ENCODE measurements at regions not wholly inside any gene's neighbourhood (a gene's known extent, or its start where the extent isn't known, plus 50 kb on each side); places are given as distances from the start of the nearest gene placed in this dataset.

DNA sequence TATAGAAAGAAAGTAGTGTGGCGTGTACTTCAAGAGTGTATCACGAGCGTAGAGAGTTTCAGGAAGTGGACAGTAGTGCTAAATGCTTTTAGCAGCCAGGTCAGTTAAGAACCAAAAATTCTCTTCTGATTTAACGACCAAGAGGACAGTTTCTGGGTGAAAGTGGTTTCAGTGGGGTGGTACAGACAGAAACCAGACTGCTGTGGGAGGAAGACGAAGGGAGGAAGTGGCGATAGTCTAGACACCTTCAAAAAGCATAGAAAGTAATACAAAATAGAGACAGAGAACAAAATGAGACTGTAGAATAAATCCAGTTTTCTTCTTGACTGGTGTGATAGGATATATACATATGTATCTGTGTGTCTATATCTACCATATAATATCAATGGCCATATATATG is 93.5 kb downstream of the MBL2 start:
- Histone ChIP-seq H3K4me3 (ENCODE audit: low read length) (no peak overlapping the region), H3K4me1 (ENCODE audit: control insufficient read depth, insufficient read depth, low read length) (no peaks in the 10 kb centered on the region)

DNA sequence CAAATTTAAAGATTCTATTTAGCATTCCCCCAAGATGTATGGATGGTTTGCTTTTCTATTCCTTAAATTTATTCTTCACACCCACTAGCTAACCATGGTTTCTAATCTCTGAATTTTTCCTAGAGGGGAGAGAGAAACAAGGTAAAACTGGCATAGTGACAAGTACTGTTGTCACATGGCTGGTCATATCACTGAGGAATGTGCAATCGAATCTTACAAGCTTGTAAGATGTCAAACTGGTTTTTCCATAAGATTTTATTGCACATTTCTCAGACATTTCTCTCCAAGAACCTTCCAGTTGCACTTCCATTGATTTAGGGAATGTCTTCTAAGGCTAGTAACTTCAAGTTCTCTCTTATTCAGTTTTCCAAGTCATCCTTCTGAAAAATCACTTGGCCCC is 89.8 kb downstream of the MBL2 start:
- H3K4me1 ChIP-seq (ENCODE audit: control insufficient read depth, insufficient read depth, low read length): no peaks in the 10 kb centered on the region
- H3K4me3 ChIP-seq (ENCODE audit: low read length): no peak overlapping the region
- no peak overlapping the region for H3K9ac ChIP-seq (ENCODE audit: low read depth, low read length)
- H3K9me3 ChIP-seq (replicated peaks; ENCODE audit: low read length): no peaks in the 10 kb centered on the region
- no peaks in the 10 kb centered on the region for H3K36me3 ChIP-seq (ENCODE audit: insufficient read depth, low read length)
- no peak overlapping the region for H3K4me2 ChIP-seq (ENCODE audit: low read length)
- H3K27me3 ChIP-seq (ENCODE audit: control insufficient read depth, insufficient read depth, low read length): peaks cover 8% of the 10 kb centered on the region

More for the DNA sequence above, 93.5 kb downstream of the MBL2 start:
- Histone ChIP-seq H3K9ac (ENCODE audit: low read depth, low read length) (no peak overlapping the region), H3K36me3 (ENCODE audit: insufficient read depth, low read length) (no peaks in the 10 kb centered on the region), H3K27me3 (ENCODE audit: control insufficient read depth, insufficient read depth, low read length) (peaks cover 8% of the 10 kb centered on the region), H3K9me3 (replicated peaks; ENCODE audit: low read length) (no peaks in the 10 kb centered on the region), H3K4me2 (ENCODE audit: low read length) (no peak overlapping the region)

DNA sequence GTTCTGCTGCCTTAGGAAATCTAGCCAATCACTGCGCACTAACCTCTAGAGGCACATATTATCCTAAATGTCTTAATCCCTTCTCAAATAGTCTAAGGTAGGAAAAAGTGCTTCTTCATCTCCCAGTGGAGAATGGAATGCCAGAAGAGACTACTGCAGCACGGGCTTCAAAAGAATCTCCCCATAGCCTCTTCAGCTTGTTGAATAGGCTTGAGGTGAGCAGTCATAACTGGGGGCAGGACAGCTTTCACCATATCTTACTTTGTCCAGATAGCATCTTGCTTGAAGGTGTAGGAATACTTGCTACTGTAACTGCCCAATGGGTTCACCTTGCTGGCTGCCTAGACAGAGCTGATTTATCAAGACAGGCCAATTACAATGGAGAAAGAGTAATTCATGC is 88.8 kb downstream of the MBL2 start:
- Histone ChIP-seq H3K4me3 (ENCODE audit: low read length) (no peak overlapping the region), H3K9ac (ENCODE audit: low read depth, low read length) (no peak overlapping the region), H3K9me3 (replicated peaks; ENCODE audit: low read length) (no peaks in the 10 kb centered on the region), H3K4me1 (ENCODE audit: control insufficient read depth, insufficient read depth, low read length) (no peaks in the 10 kb centered on the region), H3K4me2 (ENCODE audit: low read length) (no peak overlapping the region), H3K27me3 (ENCODE audit: control insufficient read depth, insufficient read depth, low read length) (peaks cover 8% of the 10 kb centered on the region), H3K36me3 (ENCODE audit: insufficient read depth, low read length) (no peaks in the 10 kb centered on the region)

DNA sequence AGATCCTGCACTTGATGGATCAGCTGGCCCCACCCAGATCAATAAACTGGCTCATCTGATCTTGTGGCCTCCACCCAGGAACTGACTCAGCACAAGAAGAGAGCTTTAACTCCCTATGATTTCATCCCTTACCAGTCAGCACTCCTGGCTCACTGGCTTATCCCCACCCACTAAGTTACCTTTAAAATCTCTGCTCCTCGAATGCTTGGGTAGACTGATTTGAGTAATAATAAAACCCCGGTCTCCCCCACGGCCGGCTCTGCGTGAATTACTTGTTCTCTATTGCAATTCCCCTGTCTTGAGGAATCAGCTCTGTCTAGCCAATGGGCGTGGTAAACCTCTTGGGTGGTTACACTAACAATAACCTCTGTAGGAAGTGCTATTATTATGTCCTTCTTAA is 83.7 kb downstream of the MBL2 start:
- Histone ChIP-seq H3K36me3 (ENCODE audit: insufficient read depth, low read length) (no peaks in the 10 kb centered on the region), H3K4me1 (ENCODE audit: control insufficient read depth, insufficient read depth, low read length) (no peaks in the 10 kb centered on the region), H3K9me3 (replicated peaks; ENCODE audit: low read length) (no peaks in the 10 kb centered on the region), H3K9ac (ENCODE audit: low read depth, low read length) (no peak overlapping the region), H3K27me3 (ENCODE audit: control insufficient read depth, insufficient read depth, low read length) (peaks cover 2% of the 10 kb centered on the region), H3K4me2 (ENCODE audit: low read length) (no peak overlapping the region), H3K4me3 (ENCODE audit: low read length) (no peak overlapping the region)

DNA sequence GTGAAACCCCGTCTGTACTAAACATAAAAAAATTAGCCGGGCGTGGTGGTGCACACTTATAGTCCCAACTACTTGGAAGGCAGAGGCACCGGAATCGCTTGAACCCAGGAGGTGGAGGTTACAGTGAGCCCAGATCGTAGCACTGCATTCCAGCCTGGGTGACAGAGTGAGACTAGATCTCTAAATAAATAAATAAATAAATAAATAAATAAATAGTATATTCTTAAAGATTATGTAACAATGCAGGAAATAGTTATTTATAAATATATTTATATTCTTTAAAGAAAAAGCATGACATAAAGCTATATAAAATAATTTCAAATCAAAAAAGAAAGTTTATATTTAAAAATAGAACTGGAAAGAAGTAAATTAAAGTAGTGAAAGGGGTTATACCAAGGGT is 76.4 kb downstream of the MBL2 start:
- no peak overlapping the region for H3K4me2 ChIP-seq (ENCODE audit: low read length)
- no peaks in the 10 kb centered on the region for H3K4me1 ChIP-seq (ENCODE audit: control insufficient read depth, insufficient read depth, low read length)
- H3K4me3 ChIP-seq (ENCODE audit: low read length): no peak overlapping the region
- H3K27me3 ChIP-seq (ENCODE audit: control insufficient read depth, insufficient read depth, low read length): no peaks in the 10 kb centered on the region
- no peak overlapping the region for H3K9ac ChIP-seq (ENCODE audit: low read depth, low read length)
- H3K36me3 ChIP-seq (ENCODE audit: insufficient read depth, low read length): no peaks in the 10 kb centered on the region
- H3K9me3 ChIP-seq (replicated peaks; ENCODE audit: low read length): no peaks in the 10 kb centered on the region

DNA sequence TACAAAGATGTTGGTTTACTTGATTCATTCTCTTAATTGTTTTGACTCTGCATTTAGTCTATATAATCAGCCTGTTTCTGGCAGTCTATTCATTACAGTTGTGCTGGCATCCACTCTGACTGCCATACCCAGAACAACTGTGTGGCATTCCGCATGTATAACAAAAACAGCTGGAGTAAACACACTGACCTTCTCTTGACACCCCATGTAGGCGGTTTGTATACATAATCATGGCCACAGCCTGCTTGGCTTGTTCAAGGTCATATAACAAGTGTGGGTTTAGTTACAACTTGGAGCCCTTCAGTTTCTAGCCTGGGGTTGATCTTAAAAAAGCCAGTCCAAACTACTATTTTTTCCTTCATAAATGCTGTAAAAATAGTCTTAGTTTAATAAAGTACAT is 70.9 kb downstream of the MBL2 start:
- Histone ChIP-seq H3K4me3 (ENCODE audit: low read length) (no peak overlapping the region), H3K36me3 (ENCODE audit: insufficient read depth, low read length) (no peaks in the 10 kb centered on the region), H3K9ac (ENCODE audit: low read depth, low read length) (no peak overlapping the region), H3K4me2 (ENCODE audit: low read length) (no peak overlapping the region), H3K27me3 (ENCODE audit: control insufficient read depth, insufficient read depth, low read length) (no peaks in the 10 kb centered on the region), H3K4me1 (ENCODE audit: control insufficient read depth, insufficient read depth, low read length) (peaks cover 5% of the 10 kb centered on the region), H3K9me3 (replicated peaks; ENCODE audit: low read length) (no peaks in the 10 kb centered on the region)

DNA sequence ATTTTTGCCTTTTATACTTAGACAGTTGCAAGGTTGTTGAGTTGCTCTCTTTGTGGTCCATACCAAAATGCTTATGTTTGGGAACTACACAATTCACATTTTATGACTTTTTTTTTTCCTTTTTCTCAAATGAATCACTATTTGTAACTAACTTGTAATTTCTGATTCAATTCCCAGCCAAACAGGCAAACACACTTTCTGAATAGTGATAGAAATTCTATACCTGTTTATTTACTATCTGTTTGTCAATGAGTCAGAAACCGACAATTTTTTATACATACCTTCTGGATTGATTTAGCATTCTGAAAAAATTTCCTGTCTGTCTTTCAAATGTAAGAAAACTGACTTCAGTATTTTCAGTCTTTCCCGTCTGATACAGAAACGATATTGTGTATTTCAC is 69.1 kb downstream of the MBL2 start:
- Histone ChIP-seq H3K9me3 (replicated peaks; ENCODE audit: low read length) (no peaks in the 10 kb centered on the region), H3K4me3 (ENCODE audit: low read length) (no peak overlapping the region), H3K4me2 (ENCODE audit: low read length) (peak overlapping the region; percentile 28), H3K27me3 (ENCODE audit: control insufficient read depth, insufficient read depth, low read length) (no peaks in the 10 kb centered on the region), H3K9ac (ENCODE audit: low read depth, low read length) (no peak overlapping the region), H3K36me3 (ENCODE audit: insufficient read depth, low read length) (no peaks in the 10 kb centered on the region), H3K4me1 (ENCODE audit: control insufficient read depth, insufficient read depth, low read length) (peaks cover 5% of the 10 kb centered on the region)

DNA sequence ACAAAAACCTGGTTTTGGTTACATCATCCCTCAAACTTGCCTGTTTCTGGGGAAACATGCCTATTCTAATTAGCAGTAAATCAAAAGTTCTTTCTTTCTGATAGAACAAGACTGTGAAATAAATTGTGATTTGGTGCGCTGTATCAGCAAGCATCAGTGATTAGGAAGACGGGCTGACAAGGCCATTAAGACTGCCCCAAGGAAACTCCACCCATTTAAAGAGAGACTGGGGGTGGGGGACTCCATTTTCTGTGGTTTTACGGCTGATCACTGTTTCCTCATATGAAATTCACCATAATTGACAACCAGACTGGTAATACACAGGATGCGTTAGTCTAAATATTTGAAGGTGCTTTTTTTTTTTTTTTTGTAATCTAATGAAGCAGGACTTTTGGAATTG is 68.7 kb downstream of the MBL2 start:
- Histone ChIP-seq H3K4me3 (ENCODE audit: low read length) (no peak overlapping the region), H3K27me3 (ENCODE audit: control insufficient read depth, insufficient read depth, low read length) (no peaks in the 10 kb centered on the region), H3K9ac (ENCODE audit: low read depth, low read length) (no peak overlapping the region), H3K4me1 (ENCODE audit: control insufficient read depth, insufficient read depth, low read length) (peaks cover 5% of the 10 kb centered on the region), H3K36me3 (ENCODE audit: insufficient read depth, low read length) (no peaks in the 10 kb centered on the region), H3K9me3 (replicated peaks; ENCODE audit: low read length) (no peaks in the 10 kb centered on the region), H3K4me2 (ENCODE audit: low read length) (peak overlapping the region; percentile 28)

DNA sequence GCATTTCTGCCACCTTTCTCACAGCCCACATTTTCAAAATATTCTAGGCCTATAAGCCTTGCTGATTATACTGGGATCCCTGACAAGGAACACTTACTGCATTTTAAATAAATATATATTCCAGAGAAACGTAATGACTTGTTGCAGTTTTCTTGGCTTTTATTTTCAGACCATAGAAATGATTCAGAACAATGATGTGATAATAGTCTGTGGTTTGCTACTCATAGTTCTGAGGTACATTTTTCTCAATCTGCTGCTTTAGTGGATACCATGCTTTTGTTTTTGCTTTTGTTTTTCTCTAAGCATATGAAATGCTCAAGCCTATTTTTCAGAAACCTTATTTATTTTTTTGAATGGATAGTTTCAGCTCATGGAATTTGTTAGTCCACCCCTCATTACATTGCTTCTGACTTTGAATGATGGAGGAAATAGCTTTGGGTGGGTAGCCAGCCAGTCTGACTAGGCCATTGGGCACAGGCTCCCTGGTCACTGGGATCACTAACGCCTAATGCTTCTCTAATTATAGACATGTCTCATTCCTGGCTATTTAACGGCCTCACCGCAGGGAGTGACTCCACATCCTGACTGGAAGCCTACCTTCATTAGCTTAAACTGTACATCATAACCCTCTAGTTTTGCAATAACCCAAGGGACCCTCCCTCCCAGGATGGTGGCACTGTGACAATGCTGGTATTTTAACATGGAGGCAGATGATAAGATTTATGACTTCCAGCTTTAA is 66.1 kb downstream of the MBL2 start:
- no peak overlapping the region for H3K4me3 ChIP-seq (ENCODE audit: low read length)
- H3K4me1 ChIP-seq (ENCODE audit: control insufficient read depth, insufficient read depth, low read length): peaks cover 5% of the 10 kb centered on the region
- no peak overlapping the region for H3K9ac ChIP-seq (ENCODE audit: low read depth, low read length)
- no peaks in the 10 kb centered on the region for H3K27me3 ChIP-seq (ENCODE audit: control insufficient read depth, insufficient read depth, low read length)
- H3K36me3 ChIP-seq (ENCODE audit: insufficient read depth, low read length): no peaks in the 10 kb centered on the region
- no peak overlapping the region for H3K4me2 ChIP-seq (ENCODE audit: low read length)
- no peaks in the 10 kb centered on the region for H3K9me3 ChIP-seq (replicated peaks; ENCODE audit: low read length)
